Loucy (cell line): ENCODE measurements at regions not wholly inside any gene's neighbourhood (a gene's known extent, or its start where the extent isn't known, plus 50 kb on each side); places are given as distances from the start of the nearest gene placed in this dataset.

Source experiments
- H2AFZ ChIP-seq: fragments of 200-600 bp; sonication (generic); 2 replicates; pipeline ENCODE4 v1.6.0; 2016; ENCODE audit warnings: antibody characterized with exemption, mild to moderate bottlenecking, low read length, moderate library complexity
- H3F3A ChIP-seq: fragments of 200-600 bp; 2 replicates; pipeline ENCODE4 v1.6.0; 2016; ENCODE audit warnings: antibody characterized with exemption, low read depth, mild to moderate bottlenecking
- H3K27me3 ChIP-seq: fragments of 200-600 bp; sonication (generic); 2 replicates; pipeline ENCODE4 v1.6.1; 2014; ENCODE audit warnings: low read length, mild to moderate bottlenecking; ENCODE audit not compliant: insufficient read depth, poor library complexity, severe bottlenecking
- H3K36me3 ChIP-seq: fragments of 200-600 bp; sonication (generic); 2 replicates; pipeline ENCODE4 v1.6.1; 2016; ENCODE audit warnings: low read length; ENCODE audit not compliant: insufficient read depth
- H3K4me1 ChIP-seq: fragments of 200-600 bp; sonication (generic); 2 replicates; pipeline ENCODE4 v1.5.1; 2014; ENCODE audit warnings: low read length, mild to moderate bottlenecking; ENCODE audit not compliant: insufficient read depth, poor library complexity, severe bottlenecking
- H3K4me2 ChIP-seq: fragments of 200-600 bp; sonication (generic); 2 replicates; pipeline ENCODE4 v1.6.0; 2014; ENCODE audit warnings: antibody characterized with exemption, low read length, low read depth, mild to moderate bottlenecking; ENCODE audit not compliant: poor library complexity, severe bottlenecking
- H3K4me3 ChIP-seq: fragments of 200-600 bp; sonication (generic); 2 replicates; pipeline ENCODE4 v1.5.1; 2014; ENCODE audit warnings: low read length, mild to moderate bottlenecking, mixed read lengths; ENCODE audit not compliant: poor library complexity, severe bottlenecking
- H3K79me2 ChIP-seq: fragments of 200-600 bp; sonication (generic); 2 replicates; pipeline ENCODE4 v1.6.1; 2014; ENCODE audit warnings: low read length; ENCODE audit not compliant: insufficient read depth
- H3K9ac ChIP-seq: fragments of 200-600 bp; sonication (generic); 2 replicates; pipeline ENCODE4 v1.6.0; 2014; ENCODE audit warnings: mild to moderate bottlenecking, low read depth, low read length, moderate library complexity; ENCODE audit not compliant: poor library complexity, severe bottlenecking
- H3K9me2 ChIP-seq: fragments of 200-600 bp; sonication (generic); replicated peaks from 2 replicates; pipeline ENCODE4 v1.6.1; 2016; ENCODE audit warnings: low read depth, low read length, mixed read lengths
- H3K9me3 ChIP-seq: fragments of 200-600 bp; sonication (generic); 2 replicates; pipeline ENCODE4 v1.6.1; 2014; ENCODE audit warnings: mild to moderate bottlenecking, antibody characterized with exemption, low read length, low read depth; ENCODE audit not compliant: insufficient read depth
- H4K20me1 ChIP-seq: fragments of 200-600 bp; sonication (generic); 2 replicates; pipeline ENCODE4 v1.6.0; 2014; ENCODE audit warnings: antibody characterized with exemption, low read length, mild to moderate bottlenecking; ENCODE audit not compliant: insufficient read depth, poor library complexity, severe bottlenecking
- CTCF ChIP-seq: fragments of 200-600 bp; sonication (generic); conservative IDR thresholded peaks from 2 replicates; pipeline ENCODE4 v1.5.1; 2014; ENCODE audit warnings: mild to moderate bottlenecking, antibody characterized with exemption, low read length
- EZH2phosphoT487 ChIP-seq: fragments of 200-600 bp; IDR thresholded peaks from 2 replicates; pipeline ENCODE4 v1.6.1; 2018; ENCODE audit warnings: antibody characterized with exemption, mild to moderate bottlenecking, moderate library complexity, borderline replicate concordance

- no peak overlapping the region for H2AFZ ChIP-seq
- H3K27me3 ChIP-seq = no peaks in the 10 kb centered on the region
- H3K9me3 ChIP-seq = no peaks in the 10 kb centered on the region
These were observed 134.9 kb downstream of the RAP2A start for GRCh38 chr13:97568850-97569249.

GRCh38 chr13:97569841-97570240 is 135.9 kb downstream of the RAP2A start:
- no peaks in the 10 kb centered on the region for H3K9me2 ChIP-seq
- H3K36me3 ChIP-seq = no peaks in the 10 kb centered on the region
- H3K4me3 ChIP-seq = no peak overlapping the region
- H3F3A ChIP-seq = no peaks in the 10 kb centered on the region
- no peak overlapping the region for H3K4me2 ChIP-seq
- no peak overlapping the region for H2AFZ ChIP-seq
- H4K20me1 ChIP-seq = no peaks in the 10 kb centered on the region
- TF ChIP-seq EZH2phosphoT487 (no peak), CTCF (no peak)
- no peaks in the 10 kb centered on the region for H3K9me3 ChIP-seq
- no peaks in the 10 kb centered on the region for H3K4me1 ChIP-seq
- H3K9ac ChIP-seq = no peak overlapping the region
- H3K79me2 ChIP-seq = no peaks in the 10 kb centered on the region
- no peaks in the 10 kb centered on the region for H3K27me3 ChIP-seq

More at GRCh38 chr13:97568850-97569249, 134.9 kb downstream of the RAP2A start:
- no peaks in the 10 kb centered on the region for H4K20me1 ChIP-seq
- no peaks in the 10 kb centered on the region for H3K36me3 ChIP-seq
- no peaks in the 10 kb centered on the region for H3K79me2 ChIP-seq
- H3K4me1 ChIP-seq = no peaks in the 10 kb centered on the region
- H3K9me2 ChIP-seq = no peaks in the 10 kb centered on the region
- no peak overlapping the region for H3K4me2 ChIP-seq
- TF ChIP-seq CTCF (no peak), EZH2phosphoT487 (no peak)
- H3K9ac ChIP-seq = no peak overlapping the region
- no peaks in the 10 kb centered on the region for H3F3A ChIP-seq
- H3K4me3 ChIP-seq = no peak overlapping the region

GRCh38 chr13:97570442-97570841 is 136.5 kb downstream of the RAP2A start:
- H3K9ac ChIP-seq = no peak overlapping the region
- H3K4me2 ChIP-seq = no peak overlapping the region
- TF ChIP-seq CTCF (no peak), EZH2phosphoT487 (no peak)
- no peaks in the 10 kb centered on the region for H3K9me2 ChIP-seq
- H3K4me1 ChIP-seq = no peaks in the 10 kb centered on the region
- no peaks in the 10 kb centered on the region for H3F3A ChIP-seq
- H3K4me3 ChIP-seq = no peak overlapping the region
- H4K20me1 ChIP-seq = no peaks in the 10 kb centered on the region
- no peaks in the 10 kb centered on the region for H3K79me2 ChIP-seq
- H3K9me3 ChIP-seq = no peaks in the 10 kb centered on the region
- no peaks in the 10 kb centered on the region for H3K36me3 ChIP-seq
- no peak overlapping the region for H2AFZ ChIP-seq
- no peaks in the 10 kb centered on the region for H3K27me3 ChIP-seq
